NCI-H82 (cell line): ENCODE measurements at regions not wholly inside any gene's neighbourhood (a gene's known extent, or its start where the extent isn't known, plus 50 kb on each side); places are given as distances from the start of the nearest gene placed in this dataset.

Experiments used
- DNase-seq: peaks from one replicate; lab custom pipeline; 2025; lab: John Stamatoyannopoulos, UW

DNA sequence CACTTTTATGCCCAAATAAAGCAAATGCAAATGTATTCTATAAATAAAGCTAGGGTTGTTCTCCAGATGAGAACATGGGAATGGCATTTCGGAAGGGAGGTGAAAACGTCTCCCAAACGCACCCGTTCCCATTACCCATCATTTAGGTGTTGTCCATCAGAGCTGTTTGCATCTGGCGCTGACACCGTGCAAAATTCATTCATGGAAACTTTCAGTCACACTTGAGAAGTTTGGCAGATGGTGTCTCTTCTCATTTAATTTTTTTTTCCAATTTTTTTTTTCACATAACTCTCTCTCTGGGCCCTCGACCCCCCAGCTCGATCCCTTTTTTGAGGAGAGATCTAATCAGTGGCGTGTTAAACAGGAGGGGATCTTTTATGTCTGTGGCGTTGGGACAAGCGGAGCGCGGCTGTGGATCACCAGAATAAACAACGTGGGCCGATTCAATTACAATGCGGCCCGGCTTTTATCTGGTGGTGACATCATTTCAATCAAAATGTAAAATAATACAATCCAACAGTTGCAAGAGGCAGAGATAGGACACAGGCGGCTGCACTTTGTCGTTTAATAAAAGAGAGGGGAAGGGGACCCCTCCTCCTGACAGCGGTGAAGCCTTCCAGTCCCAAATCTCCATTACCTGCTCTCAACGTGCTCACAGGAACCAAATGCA, 246.1 kb upstream of the IRX4 start:
- no peak for DNase-seq

DNA sequence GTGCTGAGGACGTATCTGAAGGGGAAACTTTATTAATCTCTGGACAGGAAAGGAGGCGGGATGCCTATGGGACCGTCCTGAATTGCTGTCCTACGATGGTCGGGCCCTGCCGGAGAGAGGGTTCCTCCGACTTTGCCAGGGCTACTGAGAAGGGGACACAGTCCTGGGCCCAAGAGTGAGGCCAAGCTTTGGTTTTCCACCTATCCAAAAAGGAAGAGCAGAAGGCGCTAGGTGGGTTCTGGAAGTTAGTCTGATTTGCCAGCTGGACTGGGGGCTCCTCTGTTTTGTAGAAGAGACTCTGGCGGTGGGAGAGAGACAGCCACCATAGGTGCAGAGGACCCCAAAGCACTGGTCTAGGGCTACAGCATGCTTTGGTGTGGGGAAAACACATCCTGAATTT, 243.8 kb upstream of the IRX4 start:
- no peak for DNase-seq

DNA sequence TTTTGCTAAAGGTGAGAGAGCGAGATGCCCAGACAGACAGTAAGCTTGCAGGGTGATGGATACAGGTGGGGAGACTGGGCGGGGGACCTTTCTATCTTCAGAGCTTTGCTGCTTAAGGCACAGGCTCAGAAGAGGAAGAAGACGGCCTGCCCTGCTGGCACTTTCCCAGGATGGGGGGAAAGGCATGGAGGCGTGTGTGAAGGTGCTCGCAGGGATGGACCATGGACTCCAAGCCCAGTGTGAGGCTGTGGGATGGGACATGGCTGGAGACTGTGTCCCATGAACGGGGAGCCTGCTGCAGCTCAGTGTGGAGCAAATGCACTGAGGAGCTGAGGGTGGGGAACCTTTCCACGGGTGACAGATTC, 243.2 kb upstream of the IRX4 start:
- no peak for DNase-seq

DNA sequence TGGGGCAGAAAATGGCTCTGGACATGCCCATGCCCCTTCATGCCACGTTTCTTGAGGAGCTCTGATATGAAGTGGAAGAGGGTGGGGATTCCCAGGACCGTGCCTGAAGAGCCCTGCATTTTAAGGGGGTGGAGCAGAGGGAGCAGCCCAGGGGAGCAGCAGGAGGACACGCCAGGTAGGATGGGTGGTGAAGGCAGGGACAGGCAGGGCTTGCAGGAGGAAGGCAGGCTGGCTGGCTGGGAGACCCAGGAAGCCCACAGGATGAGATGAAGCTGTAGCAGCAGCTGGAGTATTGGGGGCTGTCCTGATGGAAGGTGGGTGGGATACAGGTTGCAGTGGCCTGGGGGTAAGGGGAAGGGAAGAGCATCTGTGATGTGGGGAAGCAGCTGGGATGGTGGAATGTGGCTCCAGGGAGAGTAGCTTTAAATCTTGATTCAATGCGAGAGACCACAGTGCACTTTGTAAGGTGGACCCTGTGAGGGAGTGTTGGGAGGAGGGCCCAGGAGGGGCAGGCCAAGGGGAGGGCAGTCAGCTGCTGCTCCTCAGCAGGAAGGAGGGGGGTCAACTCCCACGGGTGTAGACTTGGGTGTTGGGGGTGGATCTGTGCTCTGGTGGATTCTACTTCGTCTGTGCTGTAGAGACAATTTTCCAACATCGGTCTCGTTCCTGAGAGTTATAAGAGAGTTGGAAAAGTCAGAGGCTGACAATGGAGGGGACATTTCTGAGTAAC, 242.6 kb upstream of the IRX4 start:
- DNase-seq: no peak

GRCh38 chr5:2124434-2125170, 241.9 kb upstream of the IRX4 start:
- no peak for DNase-seq

DNA sequence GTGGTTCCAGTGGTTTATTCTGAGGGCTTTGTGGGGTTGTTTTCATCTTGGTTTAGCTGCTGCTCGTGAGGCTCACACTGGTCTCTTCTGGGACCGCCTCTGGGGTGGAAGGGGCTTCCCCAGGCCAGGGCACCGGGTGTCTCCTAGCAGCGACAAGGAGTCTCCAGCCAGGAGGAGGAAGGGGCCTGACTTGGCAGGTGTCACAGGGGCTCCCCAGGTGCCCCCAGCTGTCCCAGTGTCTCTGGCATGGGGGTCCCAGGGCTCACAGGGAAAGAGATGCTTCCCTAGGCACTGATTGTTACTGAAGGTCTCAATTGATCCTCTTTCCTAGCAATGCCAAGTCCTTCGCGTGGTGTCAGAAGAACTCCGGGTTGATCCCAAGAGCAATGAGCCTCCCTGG, 241.1 kb upstream of the IRX4 start:
- DNase-seq: no peak

- DNase-seq: no peak
Observed at GRCh38 chr5:2120361-2120760, 237.6 kb upstream of the IRX4 start.

GRCh38 chr5:2119573-2119972, 236.8 kb upstream of the IRX4 start:
- DNase-seq: no peak

- no peak for DNase-seq
Observed at GRCh38 chr5:2113348-2114131, 230.8 kb upstream of the IRX4 start.

DNA sequence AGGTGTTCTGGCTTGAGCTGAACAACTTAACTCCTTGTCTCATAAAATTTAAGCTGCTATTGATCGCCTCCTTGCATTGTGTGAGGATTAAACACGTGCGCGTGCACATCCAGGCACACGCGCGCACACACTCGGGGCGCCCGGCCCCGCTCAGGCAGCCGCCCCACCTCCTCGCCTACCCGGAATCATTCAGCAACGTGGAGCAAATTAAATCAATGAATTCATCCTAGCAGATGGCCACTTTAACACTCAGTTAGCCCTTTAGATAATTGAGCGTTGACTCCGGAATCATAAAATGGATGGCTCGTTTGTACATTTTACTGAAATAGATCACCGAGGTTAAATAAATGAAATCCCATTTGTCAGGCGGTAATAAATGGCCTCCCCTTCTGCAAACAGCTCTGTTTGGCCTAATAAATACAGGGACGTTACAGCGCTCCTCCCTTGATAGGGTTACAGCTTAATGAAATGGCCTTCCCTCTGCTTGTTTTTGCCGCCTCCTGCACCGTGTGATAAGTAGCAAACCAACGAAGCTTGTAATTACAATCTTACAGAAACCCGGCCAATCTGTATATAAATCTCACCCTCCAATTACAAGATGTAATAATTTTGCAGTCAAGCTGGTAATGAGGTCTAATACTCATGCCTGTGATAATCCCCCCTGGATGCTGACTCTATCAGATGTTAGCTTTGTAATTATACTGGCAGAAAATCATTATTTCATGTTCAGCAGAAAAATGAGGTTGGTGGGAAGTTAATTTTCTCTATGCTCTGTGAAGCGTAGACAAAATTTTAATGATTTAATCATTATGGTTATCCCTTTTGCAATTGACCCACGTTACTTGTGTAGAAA, 229.7 kb upstream of the IRX4 start:
- DNase-seq: peak; percentile 49

DNA sequence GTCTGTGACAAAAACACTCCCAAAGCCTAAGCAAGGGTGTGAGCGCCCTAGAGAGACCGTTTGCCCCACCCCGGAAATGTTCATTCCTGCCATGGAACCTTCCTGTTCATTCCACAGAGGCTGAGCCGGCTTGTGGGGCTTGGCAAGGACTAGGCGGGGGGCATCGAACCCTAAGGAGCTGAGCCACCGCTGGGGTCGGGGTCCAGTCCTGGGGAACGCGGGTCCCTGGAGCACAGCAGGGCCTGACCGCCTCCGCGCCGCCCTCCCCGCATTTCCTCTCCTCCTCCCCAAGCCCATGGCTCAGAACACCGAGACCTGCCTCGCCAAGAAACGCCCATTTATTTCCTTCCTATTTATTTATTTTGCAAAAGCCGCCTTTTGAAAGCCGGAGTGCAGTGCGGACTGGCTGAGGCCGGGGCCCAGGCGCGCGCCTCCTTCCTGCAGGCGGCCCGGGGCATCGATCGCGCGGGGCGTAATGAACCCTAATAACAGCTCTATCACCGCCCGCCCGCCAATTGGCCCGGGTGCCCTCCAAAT, 228.9 kb upstream of the IRX4 start:
- no peak for DNase-seq

GRCh38 chr5:2110934-2111462, 228.3 kb upstream of the IRX4 start:
- DNase-seq: no peak

DNA sequence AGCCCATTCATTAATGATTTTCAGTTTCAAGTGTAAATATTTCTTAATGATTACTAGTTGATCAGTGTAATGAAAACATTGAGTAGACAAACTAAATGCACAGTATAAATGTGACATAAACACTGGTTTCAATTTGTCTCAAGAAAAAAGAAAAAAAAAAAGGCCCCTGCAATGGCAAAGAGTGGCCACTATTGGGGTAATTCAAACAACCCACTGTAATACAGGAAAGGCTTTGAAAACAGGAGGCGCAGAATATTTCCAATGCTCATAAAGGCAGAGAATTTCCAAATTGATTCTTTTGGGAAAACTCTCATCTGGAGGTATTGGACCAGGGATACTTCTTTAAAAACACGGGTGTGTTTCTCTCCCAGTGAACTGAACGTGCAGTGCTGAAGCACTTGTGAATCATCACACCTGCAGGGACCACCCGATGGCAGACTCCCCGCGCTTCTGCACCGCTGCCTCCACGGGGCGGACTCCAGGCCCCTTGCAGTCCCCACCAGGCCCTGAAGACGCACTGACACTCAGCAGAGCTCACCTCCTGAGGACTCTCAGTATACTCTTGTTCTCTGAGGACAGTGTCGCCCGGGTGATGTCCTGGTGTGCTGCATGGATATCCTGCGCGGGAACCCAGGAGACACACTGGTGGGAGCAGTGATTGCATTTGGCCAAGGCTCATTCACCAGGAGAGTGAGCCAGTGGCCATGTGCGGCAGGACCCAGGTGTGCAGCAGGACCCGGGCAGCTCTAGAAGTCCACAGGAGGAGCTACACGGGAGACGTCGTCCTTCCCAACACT, 227.6 kb upstream of the IRX4 start:
- no peak for DNase-seq

GRCh38 chr5:2109566-2109965, 226.8 kb upstream of the IRX4 start:
- no peak for DNase-seq

DNA sequence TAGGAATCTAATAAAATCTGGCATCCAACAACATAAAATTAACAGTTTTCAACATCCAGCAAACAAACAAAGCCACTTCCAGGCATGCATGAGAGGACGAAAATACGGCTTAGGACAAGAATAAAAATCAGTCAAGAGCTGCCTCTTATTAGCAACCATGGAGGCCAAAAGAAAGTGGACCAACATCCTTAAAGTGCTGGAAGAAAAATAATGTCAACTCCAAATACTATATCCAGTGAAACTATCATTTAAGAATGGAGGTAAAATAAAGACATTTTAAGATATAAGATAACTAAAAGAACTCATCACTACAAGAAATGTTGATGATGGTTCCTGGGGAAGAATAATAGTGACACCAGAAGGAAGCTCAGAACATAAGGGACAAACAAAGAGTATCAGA, 224.0 kb upstream of the IRX4 start:
- no peak for DNase-seq

DNA sequence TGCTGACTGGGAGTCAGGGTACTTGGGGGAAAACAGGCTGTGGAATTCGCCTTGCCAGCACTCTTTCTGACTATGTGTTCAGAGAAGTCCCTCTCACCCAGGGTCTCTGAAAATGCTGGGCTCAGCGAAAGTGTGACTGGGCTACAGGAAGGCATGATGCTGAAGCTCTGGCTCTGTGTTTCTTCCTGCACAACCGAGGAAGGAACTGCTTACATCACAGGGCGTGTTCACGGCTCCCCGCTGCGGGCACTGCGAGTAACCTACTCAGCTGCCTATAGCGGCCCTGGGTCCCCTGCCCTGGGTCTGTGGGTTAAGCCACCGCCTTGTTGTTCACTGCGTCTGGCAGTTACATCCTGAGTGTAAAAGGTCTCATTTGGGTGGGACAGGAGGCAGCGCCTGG, 222.4 kb upstream of the IRX4 start:
- DNase-seq: no peak

DNA sequence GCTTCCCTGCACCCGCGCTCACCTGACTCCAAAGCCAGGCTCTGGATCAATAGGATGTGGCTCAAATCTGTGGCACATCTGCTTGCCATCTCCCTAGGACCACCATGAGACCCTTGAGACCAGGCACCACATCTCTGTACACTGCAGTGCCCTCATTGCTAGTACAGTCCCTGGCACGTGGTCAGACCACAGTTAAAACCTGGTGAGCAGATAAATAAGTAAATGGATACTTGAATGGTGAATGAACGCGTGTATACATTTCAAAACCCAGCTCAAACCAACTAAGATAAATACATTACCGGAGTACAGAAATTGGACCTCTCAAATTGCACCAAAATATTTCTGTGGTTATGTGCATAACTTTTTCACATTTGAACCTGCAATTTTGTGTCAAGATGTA, 221.2 kb upstream of the IRX4 start:
- no peak for DNase-seq

DNA sequence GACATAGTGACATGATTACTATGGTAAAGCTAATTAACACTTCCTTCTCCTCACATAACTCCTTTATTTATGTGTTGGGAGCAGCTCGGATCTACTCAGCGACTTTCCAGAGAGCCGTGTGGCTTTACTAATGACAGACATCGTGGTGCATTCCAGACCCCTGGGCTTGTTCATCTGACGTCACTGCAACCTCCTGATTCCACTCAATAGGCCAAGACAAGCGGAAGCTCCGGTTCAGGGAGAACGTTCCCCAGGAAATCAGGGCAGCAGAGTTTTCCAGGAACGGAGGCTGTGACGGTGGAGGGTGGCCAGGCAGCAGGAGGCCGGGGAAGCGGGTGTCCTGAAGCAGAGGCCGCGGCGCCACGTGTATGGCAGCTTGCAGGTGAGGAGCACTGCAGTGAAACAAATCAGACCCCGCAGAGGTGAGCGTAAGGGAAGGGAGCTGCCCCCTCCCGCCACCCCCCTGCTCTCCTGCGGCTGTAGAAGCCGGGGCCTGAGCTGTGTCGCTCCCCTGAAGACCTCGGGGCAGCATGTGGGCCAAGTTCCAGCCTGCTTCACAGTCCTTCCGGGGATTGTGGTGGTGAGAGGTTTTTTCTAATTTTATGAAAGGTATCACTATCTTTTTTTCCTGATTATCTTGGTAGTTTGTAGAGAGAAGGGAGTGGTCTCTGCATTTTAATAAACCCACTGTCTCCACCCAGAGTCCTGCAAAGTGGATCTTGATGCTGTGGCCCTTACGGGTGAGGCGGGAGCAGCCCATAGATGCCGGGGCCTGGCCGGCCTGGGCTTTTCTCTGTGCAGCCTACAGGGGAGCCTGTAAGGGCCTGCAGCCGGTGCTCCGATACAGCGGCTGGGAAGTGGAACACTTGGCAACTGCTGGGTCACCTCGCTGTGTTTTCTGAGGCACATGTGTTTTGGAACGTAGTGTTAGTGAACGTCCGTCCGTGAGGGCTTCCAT, 220.4 kb upstream of the IRX4 start:
- no peak for DNase-seq

DNA sequence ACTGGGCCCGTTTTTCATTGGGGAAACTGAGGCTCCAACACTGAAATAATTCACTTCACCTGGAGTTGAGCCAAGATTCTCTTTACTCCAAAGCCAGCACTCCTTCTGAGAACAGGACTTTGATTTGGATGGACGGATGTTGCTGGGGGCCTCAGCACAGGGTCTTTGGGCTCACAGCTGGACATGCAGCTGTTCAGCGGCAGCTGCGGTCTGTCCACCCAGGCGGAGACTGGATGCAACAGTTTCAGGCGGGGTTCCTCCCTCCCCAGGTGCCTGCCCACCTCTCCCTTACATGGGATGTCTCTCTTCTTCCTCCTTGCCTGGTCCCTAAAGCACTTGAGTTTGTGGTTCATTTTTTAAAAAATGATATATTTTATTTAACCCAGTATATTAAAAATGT, 219.0 kb upstream of the IRX4 start:
- no peak for DNase-seq
